Lung (tissue), 11 donors: ENCODE measurements at regions not wholly inside any gene's neighbourhood (a gene's known extent, or its start where the extent isn't known, plus 50 kb on each side); places are given as distances from the start of the nearest gene placed in this dataset.

Experiments
- ATAC-seq: fragments of 200-7000 bp; cut with Tn5 transposase; one replicate; pipeline ENCODE4 v1.9.1; 2020; ENCODE audit warnings: moderate number of reproducible peaks; ENCODE audit not compliant: insufficient read depth, low FRiP score
- DNase-seq, 3 donors: peaks; one replicate each; pipeline ENCODE4 v3.0.0-alpha.2; 2013 to 2017
- H3K27ac ChIP-seq, 2 donors: one replicate each; pipeline ENCODE4 v1.5.1; 2013; ENCODE audit warnings: mild to moderate bottlenecking in 2 of 2, moderate library complexity in 2 of 2, control low read depth in 1 of 2, inconsistent platforms in 1 of 2, low read depth in 1 of 2, low read length in 1 of 2
- H3K27me3 ChIP-seq, 3 donors: one replicate each; pipeline ENCODE4 v1.5.1; 2013; ENCODE audit warnings: low read length in 2 of 3; ENCODE audit not compliant: control insufficient read depth in 3 of 3, insufficient read depth in 3 of 3
- H3K36me3 ChIP-seq, 4 donors: one replicate each; pipeline ENCODE4 v1.5.1; 2013; ENCODE audit warnings: low read length in 4 of 4, mild to moderate bottlenecking in 1 of 4, moderate library complexity in 1 of 4; ENCODE audit not compliant: control insufficient read depth in 4 of 4, insufficient read depth in 4 of 4
- H3K4me1 ChIP-seq, 5 donors: one replicate each; pipeline ENCODE4 v1.5.1; 2013; ENCODE audit warnings: low read length in 5 of 5, mild to moderate bottlenecking in 2 of 5, moderate library complexity in 1 of 5; ENCODE audit not compliant: control insufficient read depth in 5 of 5, insufficient read depth in 5 of 5
- H3K4me3 ChIP-seq: one replicate; pipeline ENCODE4 v1.5.1; 2013; ENCODE audit warnings: mild to moderate bottlenecking, control low read depth, moderate library complexity
- H3K9ac ChIP-seq, 2 donors: one replicate each; pipeline ENCODE4 v1.5.1; 2013; ENCODE audit warnings: low read length in 2 of 2, control low read depth in 1 of 2; ENCODE audit not compliant: insufficient read depth in 1 of 2
- H3K9me3 ChIP-seq, 4 donors: one replicate each; pipeline ENCODE4 v1.5.1; 2013; ENCODE audit warnings: low read length in 3 of 4, mild to moderate bottlenecking in 1 of 4, moderate library complexity in 1 of 4; ENCODE audit not compliant: control insufficient read depth in 4 of 4, insufficient read depth in 3 of 4
- CTCF ChIP-seq: IDR thresholded peaks from 2 replicates; pipeline ENCODE4 v1.5.1; 2012; ENCODE audit warnings: mild to moderate bottlenecking; ENCODE audit errors: control extremely low read depth, extremely low read depth
- WGBS, 2 donors: extraction: QIAGEN DNeasy Blood & Tissue Kit; methylation state at CpG; one replicate each; pipeline ENCODE4 v1.1.7; 2013; 5-methylcytosine and 5-hydroxymethylcytosine counted together
- donor health status: control.
- donor health status: control.
- donor health status: Bipolar disorder and iron deficiency.
- donor health status: healthy.
- donor health status: DM: yes; HTN: yes; CAD: no.

GRCh38 chr20:4546786-4547185, 139.5 kb upstream of the PRNP start:
- WGBS, 2 donors = 86 to 97% methylated on average over 2 of the region's 2 CpGs

GRCh38 chr20:4546342-4546741, 139.9 kb upstream of the PRNP start:
- ATAC-seq = no peak
- WGBS, 2 donors = 74 to 81% methylated on average over 1 of the region's 1 CpG
- H3K27me3 ChIP-seq = peaks cover 0 to 4% (median 0%) of the 10 kb centered on the region in 3 donors
- no peak for DNase-seq
- H3K4me1 ChIP-seq = no peaks in the 10 kb centered on the region
- H3K9ac ChIP-seq = no peak overlapping the region
- H3K9me3 ChIP-seq = peaks cover 0 to 6% (median 0%) of the 10 kb centered on the region in 4 donors
- no peaks in the 10 kb centered on the region for H3K36me3 ChIP-seq
- no peak overlapping the region for H3K27ac ChIP-seq
- no peak overlapping the region for H3K4me3 ChIP-seq
- TF ChIP-seq CTCF = no peak

More at GRCh38 chr20:4546786-4547185, 139.5 kb upstream of the PRNP start:
- no peak for TF ChIP-seq CTCF
- peaks cover 0 to 4% (median 0%) of the 10 kb centered on the region in 3 donors for H3K27me3 ChIP-seq
- no peak overlapping the region for H3K4me3 ChIP-seq
- H3K4me1 ChIP-seq = no peaks in the 10 kb centered on the region
- H3K27ac ChIP-seq = no peak overlapping the region
- peaks cover 0 to 6% (median 0%) of the 10 kb centered on the region in 4 donors for H3K9me3 ChIP-seq
- no peak overlapping the region for H3K9ac ChIP-seq
- no peak for DNase-seq
- ATAC-seq = no peak
- H3K36me3 ChIP-seq = no peaks in the 10 kb centered on the region

GRCh38 chr20:4545526-4545925, 140.7 kb upstream of the PRNP start:
- Histone ChIP-seq H3K4me1 (no peaks in the 10 kb centered on the region), H3K9me3 (peaks cover 0 to 6% (median 0%) of the 10 kb centered on the region in 4 donors), H3K27me3 (peaks cover 0 to 4% (median 0%) of the 10 kb centered on the region in 3 donors), H3K4me3 (no peak overlapping the region), H3K27ac (no peak overlapping the region), H3K9ac (no peak overlapping the region), H3K36me3 (no peaks in the 10 kb centered on the region)
- DNase-seq = no peak
- TF ChIP-seq CTCF = no peak
- WGBS, 2 donors = 94 to 98% methylated on average over 2 of the region's 2 CpGs
- no peak for ATAC-seq

- H3K9ac ChIP-seq = no peak overlapping the region
- no peak for TF ChIP-seq CTCF
- H3K4me1 ChIP-seq = no peaks in the 10 kb centered on the region
- H3K9me3 ChIP-seq = peaks cover 0 to 6% (median 0%) of the 10 kb centered on the region in 4 donors
- no peaks in the 10 kb centered on the region for H3K36me3 ChIP-seq
- ATAC-seq (no peak), DNase-seq (no peak)
- H3K27ac ChIP-seq = no peak overlapping the region
- no peak overlapping the region for H3K4me3 ChIP-seq
- H3K27me3 ChIP-seq = peaks cover 0 to 4% (median 0%) of the 10 kb centered on the region in 3 donors
- WGBS, 2 donors = 80 to 84% methylated on average over 2 of the region's 2 CpGs
These were observed 141.5 kb upstream of the PRNP start for GRCh38 chr20:4544765-4545164.
